HCT116 (cell line): ENCODE measurements at regions not wholly inside any gene's neighbourhood (a gene's known extent, or its start where the extent isn't known, plus 50 kb on each side); places are given as distances from the start of the nearest gene placed in this dataset.

Source experiments
- ATAC-seq: fragments of 200-7000 bp; cut with Tn5 transposase; 2 replicates; pipeline ENCODE4 v1.9.1; 2020; ENCODE audit warnings: mild to moderate bottlenecking, moderate library complexity
- BruUV-seq: library from RNA; stranded (reverse); fragments of 400-500 nt; replicated peaks from 2 replicates; lab custom pipeline; 2021; lab: Mats Ljungman, UMichigan
- CTCF ChIA-PET: fragments of 300-600 bp; sonication (Branson Sonifier 250); formaldehyde crosslinking; loops from one replicate; lab custom pipeline; 2021; ENCODE audit warnings: antibody characterized with exemption; lab: Charles Lee
- POLR2A ChIA-PET: fragments of 300-600, 350-600 bp; sonication (Branson Sonifier 250); formaldehyde crosslinking; loops from one replicate; lab custom pipeline; 2021; ENCODE audit warnings: antibody characterized with exemption; lab: Charles Lee
- RAD21 ChIA-PET, 2 experiments: fragments of 300-600 bp; sonication (Branson Sonifier 250); formaldehyde crosslinking; loops; one replicate each; lab custom pipeline; 2023; ENCODE audit warnings: low total read pairs in 2 of 2; ENCODE audit not compliant: uncharacterized antibody in 2 of 2, unreplicated experiment in 2 of 2, low non-redundant PET in 1 of 2; lab: Charles Lee
- DNase-seq: peaks from one replicate; pipeline ENCODE4 v3.0.0-alpha.2; 2010; ENCODE audit warnings: low read depth, low spot score
- H2AFZ ChIP-seq: fragments of 200-600 bp; shearing (Covaris generic), sonication (generic); 2 replicates; pipeline ENCODE4 v1.6.1; 2017; ENCODE audit warnings: low read depth, mixed run types, mixed read lengths, antibody characterized with exemption, low read length; ENCODE audit not compliant: poor library complexity, severe bottlenecking
- H3K27ac ChIP-seq: 2 replicates; pipeline ENCODE4 v1.5.1; 2012; ENCODE audit warnings: low read depth, low read length
- H3K27me3 ChIP-seq: fragments of 200-600 bp; sonication (generic); 2 replicates; pipeline ENCODE4 v1.6.1; 2016; ENCODE audit warnings: mixed run types, low read length, mixed read lengths; ENCODE audit not compliant: insufficient read depth
- H3K36me3 ChIP-seq, 2 experiments: fragments of 200-500 bp in 1 of 2; fragments of 200-600 bp in 1 of 2; sonication (Bioruptor generic) in 1 of 2; sonication (generic) in 1 of 2; 2 replicates each; pipeline versions ENCODE4 v1.5.1 to v1.6.1; 2014 to 2016; ENCODE audit warnings: low read length in 2 of 2, inconsistent platforms in 1 of 2, mixed read lengths in 1 of 2, mixed run types in 1 of 2; ENCODE audit not compliant: insufficient read depth in 2 of 2, control insufficient read depth in 1 of 2
- H3K4me1 ChIP-seq, 2 experiments: fragments of 200-600 bp in 1 of 2; sonication (generic) in 1 of 2; 2 replicates each; pipeline versions ENCODE4 v1.5.1 to v1.6.1; 2012 to 2017; ENCODE audit warnings: low read length in 2 of 2, inconsistent platforms in 1 of 2, mild to moderate bottlenecking in 1 of 2, mixed read lengths in 1 of 2, mixed run types in 1 of 2, moderate library complexity in 1 of 2; ENCODE audit not compliant: insufficient read depth in 2 of 2, control insufficient read depth in 1 of 2
- H3K4me2 ChIP-seq: fragments of 200-600 bp; sonication (generic); 2 replicates; pipeline ENCODE4 v1.6.1; 2017; ENCODE audit warnings: mixed run types, low read length, mixed read lengths
- H3K4me3 ChIP-seq, 2 experiments: fragments of 200-600 bp in 1 of 2; sonication (generic) in 1 of 2; replicated peaks in 1 of 2; 2 replicates each; pipeline ENCODE4 v1.5.1; 2011 to 2016; ENCODE audit warnings: low read length in 2 of 2, control low read depth in 1 of 2, low read depth in 1 of 2, mild to moderate bottlenecking in 1 of 2, mixed read lengths in 1 of 2, mixed run types in 1 of 2
- H3K79me2 ChIP-seq: fragments of 200-600 bp; sonication (generic); 2 replicates; pipeline ENCODE4 v1.6.1; 2017; ENCODE audit warnings: mild to moderate bottlenecking, mixed run types, low read length, moderate library complexity, mixed read lengths; ENCODE audit not compliant: insufficient read depth
- H3K9ac ChIP-seq: fragments of 200-600 bp; sonication (generic); 2 replicates; pipeline ENCODE4 v1.6.1; 2016; ENCODE audit warnings: low read length, mixed read lengths
- H3K9me2 ChIP-seq: fragments of 200-600 bp; sonication (generic), shearing (Covaris generic); 2 replicates; pipeline ENCODE4 v1.6.1; 2017; ENCODE audit warnings: mixed run types, mild to moderate bottlenecking, moderate library complexity; ENCODE audit not compliant: insufficient read depth
- H3K9me3 ChIP-seq, 2 experiments: fragments of 200-500 bp in 1 of 2; fragments of 200-600 bp in 1 of 2; sonication (Bioruptor generic) in 1 of 2; sonication (generic) in 1 of 2; 2 replicates each; pipeline ENCODE4 v1.6.1; 2014 to 2017; ENCODE audit warnings: low read length in 2 of 2, mixed read lengths in 2 of 2, inconsistent platforms in 1 of 2, low read depth in 1 of 2, mild to moderate bottlenecking in 1 of 2, mixed run types in 1 of 2, moderate library complexity in 1 of 2; ENCODE audit not compliant: control insufficient read depth in 1 of 2, insufficient read depth in 1 of 2
- H4K20me1 ChIP-seq: fragments of 200-600 bp; sonication (generic), shearing (Covaris generic); 2 replicates; pipeline ENCODE4 v1.6.1; 2017; ENCODE audit warnings: mixed run types, mild to moderate bottlenecking, moderate library complexity; ENCODE audit not compliant: insufficient read depth
- CTCF ChIP-seq, 3 experiments: fragments of 200-600 bp in 1 of 3; sonication (generic) in 1 of 3; IDR thresholded peaks in 2 of 3; conservative IDR thresholded peaks in 1 of 3; 2 replicates each; pipeline ENCODE4 v1.5.1; 2012 to 2017; ENCODE audit warnings: low read depth in 2 of 3, low read length in 2 of 3, antibody characterized with exemption in 1 of 3, borderline replicate concordance in 1 of 3, control low read depth in 1 of 3, mild to moderate bottlenecking in 1 of 3, mixed read lengths in 1 of 3, mixed run types in 1 of 3, moderate library complexity in 1 of 3; ENCODE audit not compliant: insufficient read depth in 1 of 3
- EZH2 ChIP-seq: fragments of 200-600 bp; sonication (generic); IDR thresholded peaks from 2 replicates; pipeline ENCODE4 v1.6.1; 2017; ENCODE audit warnings: antibody characterized with exemption, mixed run types
- EZH2phosphoT487 ChIP-seq: fragments of 200-600 bp; IDR thresholded peaks from 2 replicates; pipeline ENCODE4 v1.6.1; 2018; ENCODE audit warnings: antibody characterized with exemption, borderline replicate concordance
- SP1 ChIP-seq: IDR thresholded peaks from 2 replicates; pipeline ENCODE4 v1.6.1; 2012; ENCODE audit warnings: low read depth
- TCF7L2 ChIP-seq: IDR thresholded peaks from 2 replicates; pipeline ENCODE4 v1.7.0; 2011; ENCODE audit warnings: borderline replicate concordance, inconsistent platforms; ENCODE audit not compliant: insufficient read depth, insufficient read length; ENCODE audit errors: extremely low read depth
- ZFX ChIP-seq: fragments of 450-650 bp; IDR thresholded peaks from 2 replicates; pipeline ENCODE4 v1.6.1; 2017
- intact Hi-C: fragments of 100-400 bp; cut with micrococcal nuclease; formaldehyde crosslinking; loops from 2 replicates; pipeline ENCODE4 v1.10.0; 2022

GRCh38 chr7:118114175-118114574 lies 69.8 kb upstream of the LSM8 start (continued):
- TF ChIP-seq CTCF (IDR thresholded peaks at IDR 0.05 in 2 of 3, conservative IDR thresholded peaks at IDR 0.05 in 1 of 3; ENCODE audit: borderline replicate concordance in 1 of 3, insufficient read depth in 1 of 3, low read depth in 2 of 3, low read length in 2 of 3) (no peak), ZFX (no peak), EZH2phosphoT487 (no peak), TCF7L2 (no peak)

GRCh38 chr7:118129041-118129795 lies 54.7 kb upstream of the LSM8 start:
- TF ChIP-seq EZH2 = no peak
- no peak for TF ChIP-seq SP1
- no peak for TF ChIP-seq EZH2phosphoT487
- ATAC-seq (no peak), DNase-seq (no peak)
- BruUV-seq = no TSS peak
- H3K36me3 ChIP-seq = no peaks in the 10 kb centered on the region
- no peaks in the 10 kb centered on the region for H3K9me3 ChIP-seq
- intact Hi-C loops = no loop called here
- no peak overlapping the region for H3K27ac ChIP-seq
- no peak overlapping the region for H2AFZ ChIP-seq
- H4K20me1 ChIP-seq = no peaks in the 10 kb centered on the region
- H3K9me2 ChIP-seq = no peaks in the 10 kb centered on the region
- H3K79me2 ChIP-seq = no peaks in the 10 kb centered on the region
- H3K9ac ChIP-seq = no peak overlapping the region
- H3K4me2 ChIP-seq = no peak overlapping the region
- H3K27me3 ChIP-seq = no peaks in the 10 kb centered on the region
- ChIA-PET RAD21 (no interaction called here), CTCF (no interaction called here), POLR2A (no interaction called here)
- no peaks in the 10 kb centered on the region for H3K4me1 ChIP-seq
- no peak overlapping the region for H3K4me3 ChIP-seq
